ENCODE measurements at regions not wholly inside any gene's neighbourhood (a gene's known extent, or its start where the extent isn't known, plus 50 kb on each side); places are given as distances from the start of the nearest gene placed in this dataset.
"Not testable (repeated sequence)": the region's sequence is repeated elsewhere in the genome, so short reads cannot be mapped to it uniquely, and the experiment has no call there.

DNA sequence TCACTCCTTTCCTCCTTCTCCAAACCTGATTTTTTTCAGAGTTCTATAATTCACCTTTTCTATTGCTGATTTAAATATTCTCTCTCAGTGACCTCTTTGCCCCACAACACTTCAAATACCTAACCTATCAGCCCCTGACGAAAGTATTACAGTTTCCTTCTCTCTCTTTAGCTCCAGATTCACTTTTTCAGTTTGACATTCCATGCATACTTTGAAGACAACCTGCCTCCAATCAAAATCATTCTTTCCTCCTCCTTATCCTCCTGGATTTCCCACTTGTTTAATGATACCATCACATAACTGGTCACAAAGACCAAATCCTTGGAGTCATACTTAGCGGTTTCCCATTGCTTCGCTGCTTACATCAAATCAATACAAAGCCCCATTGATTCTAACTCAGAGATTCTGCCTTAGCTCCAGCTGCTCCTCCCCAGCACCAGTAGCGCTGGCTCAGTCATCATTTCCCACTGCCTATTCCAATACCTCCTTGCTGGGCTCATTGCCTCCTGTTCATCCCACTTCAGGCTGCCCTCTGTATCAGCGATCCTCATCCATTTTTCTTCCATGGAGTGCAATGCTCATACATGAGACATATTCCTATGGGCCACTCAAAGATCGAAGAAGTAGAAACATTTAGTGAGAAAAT lies 240.1 kb downstream of the ZNF92 start:
- ATAC-seq (replicated peaks in 1 of 4); H3K27me3 ChIP-seq (replicated peaks in 1 of 2; ENCODE audit: control insufficient read depth in 2 of 2, extremely low read depth in 1 of 2, insufficient read depth in 2 of 2, low read length in 1 of 2); H3K27ac ChIP-seq (ENCODE audit: low read length); POLR2A ChIA-PET; H3K4me3 Mint-ChIP-seq; H3K4me1 Mint-ChIP-seq; H3K4me3 ChIP-seq (ENCODE audit: control insufficient read depth in 1 of 2, extremely low read depth in 1 of 2, low read length in 1 of 2); H3K27ac Mint-ChIP-seq; H3K4me1 ChIP-seq (ENCODE audit: control insufficient read depth in 1 of 2, extremely low read depth in 1 of 2, insufficient read depth in 2 of 2, low read length in 2 of 2); H3K9me3 Mint-ChIP-seq; CTCF ChIA-PET; H3K36me3 Mint-ChIP-seq; H3K36me3 ChIP-seq (ENCODE audit: control insufficient read depth in 2 of 2, extremely low read depth in 1 of 2, insufficient read depth in 1 of 2, low read length in 1 of 2); H3K9me3 ChIP-seq; DNase-seq: not testable (repeated sequence)
- 74% methylated on average over 3 of the region's 6 CpGs for WGBS (ENCODE audit: insufficient coverage)
- H3K27me3 Mint-ChIP-seq, result peaks cover 30 to 34% of the 10 kb centered on the region in 2 donors

DNA sequence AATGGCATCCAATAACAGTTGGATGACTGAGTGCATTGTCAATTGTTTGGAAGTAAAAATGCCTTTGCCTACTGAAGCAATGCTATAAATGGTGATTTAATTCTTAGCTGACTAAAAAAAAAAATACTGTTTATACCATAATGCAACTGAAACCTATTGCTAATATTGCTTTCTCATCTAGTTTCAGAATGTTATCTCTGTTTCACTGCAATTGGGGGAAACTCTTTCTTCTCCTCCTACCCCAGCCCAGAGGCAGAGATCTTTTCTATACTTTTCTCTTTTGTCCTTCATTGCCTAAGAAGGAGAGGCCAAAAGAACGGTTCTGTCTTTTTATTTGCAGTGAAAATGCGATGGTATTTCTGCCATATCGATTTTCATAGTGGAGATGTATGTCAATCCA lies 242.5 kb downstream of the ZNF92 start:
- H3K36me3 ChIP-seq (ENCODE audit: control insufficient read depth in 2 of 2, extremely low read depth in 1 of 2, insufficient read depth in 1 of 2, low read length in 1 of 2); DNase-seq; ATAC-seq (replicated peaks in 1 of 4); H3K27ac Mint-ChIP-seq; H3K36me3 Mint-ChIP-seq; H3K27me3 ChIP-seq (replicated peaks in 1 of 2; ENCODE audit: control insufficient read depth in 2 of 2, extremely low read depth in 1 of 2, insufficient read depth in 2 of 2, low read length in 1 of 2); H3K27ac ChIP-seq (ENCODE audit: low read length); H3K9me3 Mint-ChIP-seq; H3K9me3 ChIP-seq; POLR2A ChIA-PET; H3K4me1 ChIP-seq (ENCODE audit: control insufficient read depth in 1 of 2, extremely low read depth in 1 of 2, insufficient read depth in 2 of 2, low read length in 2 of 2); H3K4me3 ChIP-seq (ENCODE audit: control insufficient read depth in 1 of 2, extremely low read depth in 1 of 2, low read length in 1 of 2); CTCF ChIA-PET; H3K4me3 Mint-ChIP-seq; H3K4me1 Mint-ChIP-seq: not testable (repeated sequence)
- H3K27me3 Mint-ChIP-seq, result peaks cover 23 to 27% of the 10 kb centered on the region in 2 donors
- WGBS (ENCODE audit: insufficient coverage), result no CpG with 5 or more reads among the region's 3 CpGs

DNA sequence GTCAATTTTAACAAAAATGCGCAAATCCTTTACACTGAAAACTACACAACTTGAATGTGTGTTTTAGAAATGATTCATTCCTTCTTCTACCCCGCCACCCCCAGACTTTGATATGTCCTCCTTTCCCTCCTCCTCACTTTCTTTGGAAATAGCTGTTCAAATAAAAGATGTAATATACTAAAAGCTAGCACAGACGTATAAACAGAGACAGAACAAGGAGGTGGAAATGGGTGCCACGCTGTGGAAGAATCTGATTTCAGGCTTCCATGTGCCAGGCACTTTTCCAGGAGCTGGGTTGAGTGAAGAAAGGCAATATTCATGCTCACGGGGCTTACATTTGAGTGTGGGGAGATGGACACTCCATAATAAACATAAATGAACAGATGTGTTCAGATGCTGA lies 246.6 kb downstream of the ZNF92 start:
- CTCF ChIA-PET, result not testable (repeated sequence)

DNA sequence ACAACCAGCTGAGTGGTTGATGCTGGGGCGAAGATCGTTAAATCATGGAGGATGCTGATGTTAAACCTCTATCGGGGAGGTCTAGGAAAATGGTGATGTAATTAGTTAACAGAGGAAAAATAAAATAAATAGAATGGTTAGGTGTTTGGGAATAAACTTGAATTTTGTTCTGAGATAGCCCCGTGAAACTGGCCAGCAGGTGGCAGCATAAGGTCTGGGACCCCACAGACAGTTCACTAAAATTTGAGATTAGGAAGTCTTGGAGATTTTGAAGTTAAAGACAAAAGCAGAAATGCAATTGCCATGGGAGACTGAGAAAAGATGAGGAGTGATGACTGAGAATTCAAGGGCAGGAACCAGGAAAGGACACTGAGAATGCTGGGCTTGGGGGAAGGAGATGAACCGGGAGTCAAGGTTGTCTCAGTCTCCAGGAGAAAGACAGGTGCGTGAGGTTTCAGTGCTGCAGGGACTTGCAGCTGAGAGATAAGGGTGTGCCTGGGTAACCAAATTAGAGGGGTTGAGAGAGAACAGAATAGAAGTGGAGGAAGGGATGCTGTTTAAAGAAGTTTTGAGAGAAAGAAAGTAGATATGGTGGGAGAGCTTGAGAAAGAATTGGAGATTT lies 248.0 kb downstream of the ZNF92 start:
- H3K4me3 ChIP-seq (ENCODE audit: control insufficient read depth in 1 of 2, extremely low read depth in 1 of 2, low read length in 1 of 2); H3K9me3 Mint-ChIP-seq; H3K36me3 ChIP-seq (ENCODE audit: control insufficient read depth in 2 of 2, extremely low read depth in 1 of 2, insufficient read depth in 1 of 2, low read length in 1 of 2); ATAC-seq (replicated peaks in 1 of 4); CTCF ChIA-PET; H3K9me3 ChIP-seq; POLR2A ChIA-PET; H3K27ac Mint-ChIP-seq; H3K36me3 Mint-ChIP-seq; H3K4me1 Mint-ChIP-seq; H3K27ac ChIP-seq (ENCODE audit: low read length); H3K4me1 ChIP-seq (ENCODE audit: control insufficient read depth in 1 of 2, extremely low read depth in 1 of 2, insufficient read depth in 2 of 2, low read length in 2 of 2); H3K27me3 ChIP-seq (replicated peaks in 1 of 2; ENCODE audit: control insufficient read depth in 2 of 2, extremely low read depth in 1 of 2, insufficient read depth in 2 of 2, low read length in 1 of 2); H3K4me3 Mint-ChIP-seq: not testable (repeated sequence)
- peaks cover 29 to 33% of the 10 kb centered on the region in 2 donors for H3K27me3 Mint-ChIP-seq
- DNase-seq, result peak in 21 of 35 experiments; percentile 1 to 48 (median 18)
- 7% methylated on average over 2 of the region's 6 CpGs for WGBS (ENCODE audit: insufficient coverage)

More for the DNA sequence above, 246.6 kb downstream of the ZNF92 start:
- H3K27me3 Mint-ChIP-seq, result peaks cover 30 to 31% of the 10 kb centered on the region in 2 donors
- H3K27me3 ChIP-seq (replicated peaks in 1 of 2; ENCODE audit: control insufficient read depth in 2 of 2, extremely low read depth in 1 of 2, insufficient read depth in 2 of 2, low read length in 1 of 2); H3K9me3 Mint-ChIP-seq; H3K9me3 ChIP-seq; POLR2A ChIA-PET; H3K36me3 Mint-ChIP-seq; H3K27ac ChIP-seq (ENCODE audit: low read length); H3K4me1 Mint-ChIP-seq; H3K36me3 ChIP-seq (ENCODE audit: control insufficient read depth in 2 of 2, extremely low read depth in 1 of 2, insufficient read depth in 1 of 2, low read length in 1 of 2); H3K4me1 ChIP-seq (ENCODE audit: control insufficient read depth in 1 of 2, extremely low read depth in 1 of 2, insufficient read depth in 2 of 2, low read length in 2 of 2); ATAC-seq (replicated peaks in 1 of 4); H3K4me3 Mint-ChIP-seq; H3K4me3 ChIP-seq (ENCODE audit: control insufficient read depth in 1 of 2, extremely low read depth in 1 of 2, low read length in 1 of 2); DNase-seq; H3K27ac Mint-ChIP-seq: not testable (repeated sequence)
- WGBS (ENCODE audit: insufficient coverage), result no CpG with 5 or more reads among the region's 5 CpGs

DNA sequence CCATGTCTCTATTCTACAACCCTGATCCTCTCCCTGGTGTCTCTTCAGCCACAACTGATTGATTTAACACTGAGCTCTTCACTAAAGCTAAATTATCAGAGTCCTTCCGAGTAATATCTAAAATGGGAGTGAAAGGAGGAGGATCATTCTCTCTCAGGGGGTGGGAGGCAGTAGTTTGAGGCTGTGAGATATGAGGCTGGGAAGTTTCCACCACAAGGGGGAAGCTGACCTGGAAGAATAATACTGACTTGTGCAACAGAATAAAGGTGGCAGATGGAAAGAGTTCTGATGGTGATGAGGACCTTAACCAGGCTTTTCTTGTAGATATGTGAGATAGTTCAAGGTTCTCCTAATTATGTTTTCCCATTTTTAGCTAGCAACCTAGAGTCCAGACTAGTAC lies 241.6 kb upstream of the VKORC1L1 start:
- WGBS (ENCODE audit: insufficient coverage), result no CpG with 5 or more reads among the region's 1 CpG
- H3K9me3 Mint-ChIP-seq; H3K27ac Mint-ChIP-seq; H3K4me1 Mint-ChIP-seq; DNase-seq; ATAC-seq (replicated peaks in 1 of 4); H3K4me3 ChIP-seq (ENCODE audit: control insufficient read depth in 1 of 2, extremely low read depth in 1 of 2, low read length in 1 of 2); H3K36me3 Mint-ChIP-seq; H3K36me3 ChIP-seq (ENCODE audit: control insufficient read depth in 2 of 2, extremely low read depth in 1 of 2, insufficient read depth in 1 of 2, low read length in 1 of 2); H3K9me3 ChIP-seq; H3K4me1 ChIP-seq (ENCODE audit: control insufficient read depth in 1 of 2, extremely low read depth in 1 of 2, insufficient read depth in 2 of 2, low read length in 2 of 2); H3K4me3 Mint-ChIP-seq; H3K27ac ChIP-seq (ENCODE audit: low read length); H3K27me3 ChIP-seq (replicated peaks in 1 of 2; ENCODE audit: control insufficient read depth in 2 of 2, extremely low read depth in 1 of 2, insufficient read depth in 2 of 2, low read length in 1 of 2); CTCF ChIA-PET; POLR2A ChIA-PET: not testable (repeated sequence)
- H3K27me3 Mint-ChIP-seq, result peaks cover 4 to 11% of the 10 kb centered on the region in 2 donors

DNA sequence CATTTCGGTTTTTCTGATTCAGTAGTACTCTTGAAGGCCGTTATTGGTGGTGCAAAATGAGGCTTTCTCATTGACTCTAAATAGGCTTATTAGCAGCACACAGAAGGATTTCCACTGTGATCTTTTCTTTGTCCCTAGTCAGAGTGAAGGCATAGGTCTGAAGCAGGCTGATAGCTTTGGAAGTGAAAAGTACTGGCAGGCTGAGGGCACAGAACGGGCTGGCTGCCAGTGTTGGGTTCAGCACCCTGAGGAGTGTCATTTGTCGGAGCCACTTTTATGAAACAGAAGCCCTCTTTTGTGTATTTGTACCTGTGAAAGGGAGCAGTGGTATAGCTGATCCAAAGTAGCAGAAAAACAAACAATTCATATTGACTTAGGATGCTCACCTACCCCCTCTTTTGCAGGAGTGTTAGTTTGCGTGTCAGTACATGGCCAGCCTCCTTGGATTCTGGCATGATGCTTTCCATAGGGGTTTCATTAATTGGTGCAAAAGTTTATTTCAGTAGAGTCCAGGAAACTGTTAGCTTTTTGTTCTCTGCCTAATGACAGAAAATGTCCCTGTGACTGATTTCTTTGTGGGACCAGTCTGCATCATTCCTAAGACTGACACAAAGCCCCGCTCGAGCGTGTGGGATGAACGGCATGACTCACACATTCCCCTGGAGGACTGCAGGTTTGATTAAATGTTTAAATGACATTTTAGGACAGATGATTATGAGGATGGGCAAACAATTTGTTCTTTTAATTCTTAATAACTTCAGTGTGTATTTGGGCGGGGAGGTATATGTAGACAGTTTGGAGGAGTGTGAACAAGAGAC lies 239.1 kb upstream of the VKORC1L1 start:
- H3K4me3 Mint-ChIP-seq; H3K27ac ChIP-seq (ENCODE audit: low read length); H3K27me3 ChIP-seq (replicated peaks in 1 of 2; ENCODE audit: control insufficient read depth in 2 of 2, extremely low read depth in 1 of 2, insufficient read depth in 2 of 2, low read length in 1 of 2); H3K4me1 Mint-ChIP-seq; POLR2A ChIA-PET; CTCF ChIA-PET; H3K36me3 Mint-ChIP-seq; H3K4me1 ChIP-seq (ENCODE audit: control insufficient read depth in 1 of 2, extremely low read depth in 1 of 2, insufficient read depth in 2 of 2, low read length in 2 of 2); DNase-seq; ATAC-seq (replicated peaks in 1 of 4); H3K27me3 Mint-ChIP-seq; H3K9me3 Mint-ChIP-seq; H3K4me3 ChIP-seq (ENCODE audit: control insufficient read depth in 1 of 2, extremely low read depth in 1 of 2, low read length in 1 of 2); H3K27ac Mint-ChIP-seq; H3K9me3 ChIP-seq; H3K36me3 ChIP-seq (ENCODE audit: control insufficient read depth in 2 of 2, extremely low read depth in 1 of 2, insufficient read depth in 1 of 2, low read length in 1 of 2): not testable (repeated sequence)
- no CpG with 5 or more reads among the region's 10 CpGs for WGBS (ENCODE audit: insufficient coverage)
